ENCODE measurements at regions not wholly inside any gene's neighbourhood (a gene's known extent, or its start where the extent isn't known, plus 50 kb on each side); places are given as distances from the start of the nearest gene placed in this dataset.
A peak's percentile ranks its signal among the peaks of the same experiment; 100 is the strongest.

GRCh38 chr21:31537872-31538576 lies 121.5 kb upstream of the SOD1 start:
- H3K27ac ChIP-seq (ENCODE audit: extremely low read depth, low read depth, low read length): no peak overlapping the region
- 14% methylated on average over 10 of the region's 10 CpGs for WGBS (ENCODE audit: insufficient coverage, low coverage, missing lambda C conversion rate)
- BruUV-seq (replicated peaks): no TSS peak
- H3K4me1 ChIP-seq (replicated peaks in 1 of 2; ENCODE audit: control insufficient read depth in 2 of 2, insufficient read depth in 2 of 2, low read length in 2 of 2): no peaks in the 10 kb centered on the region
- H3K4me2 ChIP-seq (ENCODE audit: insufficient read depth, low read length): no peak overlapping the region
- POLR2A ChIA-PET: no interaction called here
- TF ChIP-seq CBX1 (IDR thresholded peaks at IDR 0.05; ENCODE audit: low read depth): no peak
- TF ChIP-seq CTCFL (IDR thresholded peaks at IDR 0.05; ENCODE audit: borderline replicate concordance, insufficient read depth, low read depth, low read length, poor library complexity, severe bottlenecking): peak; percentile 31
- TF ChIP-seq CTCF (IDR thresholded peaks at IDR 0.05 in 2 of 3, conservative IDR thresholded peaks at IDR 0.05 in 1 of 3; ENCODE audit: insufficient read depth in 2 of 3, low read depth in 1 of 3, low read length in 3 of 3): peak; percentile 33 to 46 (median 41); a peak in 3 of 6 replicates
- H2AFZ ChIP-seq (ENCODE audit: low read depth, low read length): no peak overlapping the region
- intact Hi-C loops (cut with micrococcal nuclease): loop anchor here (5.0 kb wide), 1 partner anchor 64 kb away; no protein-coding TSS in a partner anchor
- FAIRE-seq: peak; percentile 37
- CTCF ChIA-PET (ENCODE audit: low intra/inter-chr PET ratio): no interaction called here
- no peak overlapping the region for H3K4me3 ChIP-seq
- no peaks in the 10 kb centered on the region for H3K36me3 ChIP-seq (ENCODE audit: control insufficient read depth, insufficient read depth, low read length)
- H3K27me3 ChIP-seq (ENCODE audit: control insufficient read depth in 2 of 2, insufficient read depth in 2 of 2, low read length in 2 of 2): peaks cover 20 to 31% of the 10 kb centered on the region in 2 experiments; a peak in 4 of 5 replicates
- peak; percentile 65 for ATAC-seq
- H3K79me2 ChIP-seq (ENCODE audit: control insufficient read depth, insufficient read depth, low read length): no peaks in the 10 kb centered on the region
- peak in 2 of 4 experiments; percentile 29 to 33 for DNase-seq (ENCODE audit: extremely low read depth in 1 of 4, low spot score in 3 of 4)
- H3K9ac ChIP-seq (ENCODE audit: insufficient read depth in 1 of 2, low read depth in 2 of 2, low read length in 2 of 2): no peak overlapping the region
- no peaks in the 10 kb centered on the region; the same call in 1 of the 2 replicates for H4K20me1 ChIP-seq (replicated peaks; ENCODE audit: control insufficient read depth, insufficient read depth, low read length)
- H3K9me3 ChIP-seq (replicated peaks; ENCODE audit: control insufficient read depth, insufficient read depth, low read depth, low read length): no peaks in the 10 kb centered on the region
- no peaks in the 10 kb centered on the region for H3K9me1 ChIP-seq (ENCODE audit: control insufficient read depth, insufficient read depth, low read length)
- in situ Hi-C loops (cut with MboI): no loop called here
